Activated naive CD8-positive, alpha-beta T cell treated with anti-CD3 and anti-CD28 coated beads, Interleukin-2, amount 50 U/mL, for 24 hours (primary cell): ENCODE measurements at regions not wholly inside any gene's neighbourhood (a gene's known extent, or its start where the extent isn't known, plus 50 kb on each side); places are given as distances from the start of the nearest gene placed in this dataset.
"Not testable (repeated sequence)": the region's sequence is repeated elsewhere in the genome, so short reads cannot be mapped to it uniquely, and the experiment has no call there.

Experiments used
- ATAC-seq: fragments of 150-1000 bp; cut with Tn5 transposase; one replicate; pipeline ENCODE4 v1.10.0; 2021
- DNase-seq: peaks from one replicate; pipeline ENCODE4 v3.0.0; 2021
- H3K27ac Mint-ChIP-seq: one replicate; pipeline ENCODE4 v1.8.0; 2021; ENCODE audit warnings: mild to moderate bottlenecking, mixed read lengths
- H3K27me3 Mint-ChIP-seq: one replicate; pipeline ENCODE4 v1.8.0; 2021; ENCODE audit warnings: mixed read lengths
- H3K36me3 Mint-ChIP-seq: one replicate; pipeline ENCODE4 v1.8.0; 2021; ENCODE audit warnings: low read depth, mixed read lengths
- H3K4me1 Mint-ChIP-seq: one replicate; pipeline ENCODE4 v1.8.0; 2021; ENCODE audit warnings: mixed read lengths
- H3K4me3 Mint-ChIP-seq: one replicate; pipeline ENCODE4 v1.8.0; 2021; ENCODE audit warnings: mild to moderate bottlenecking, moderate library complexity, mixed read lengths
- H3K9me3 Mint-ChIP-seq: one replicate; pipeline ENCODE4 v1.8.0; 2021; ENCODE audit warnings: mixed read lengths

GRCh38 chr11:90321018-90321417 is 98.2 kb upstream of the CHORDC1 start:
- DNase-seq (no peak), ATAC-seq (no peak)
- H3K27ac Mint-ChIP-seq = no peak overlapping the region

GRCh38 chr11:90318651-90319050 is 95.8 kb upstream of the CHORDC1 start:
- Mint-ChIP-seq H3K9me3 (peaks cover 4% of the 10 kb centered on the region), H3K27ac (no peak overlapping the region), H3K4me3 (no peak overlapping the region), H3K4me1 (no peaks in the 10 kb centered on the region), H3K27me3 (peaks cover 2% of the 10 kb centered on the region), H3K36me3 (no peaks in the 10 kb centered on the region)
- DNase-seq (no peak), ATAC-seq (no peak)

More at GRCh38 chr11:90321018-90321417, 98.2 kb upstream of the CHORDC1 start:
- Mint-ChIP-seq H3K4me1 (no peaks in the 10 kb centered on the region), H3K4me3 (no peak overlapping the region), H3K27me3 (no peaks in the 10 kb centered on the region), H3K36me3 (no peaks in the 10 kb centered on the region), H3K9me3 (peaks cover 4% of the 10 kb centered on the region)

GRCh38 chr11:90310210-90310609 is 87.4 kb upstream of the CHORDC1 start:
- H3K9me3 Mint-ChIP-seq = no peaks in the 10 kb centered on the region
- peaks cover 2% of the 10 kb centered on the region for H3K27me3 Mint-ChIP-seq
- no peaks in the 10 kb centered on the region for H3K4me1 Mint-ChIP-seq
- H3K36me3 Mint-ChIP-seq = no peaks in the 10 kb centered on the region
- no peak for DNase-seq
- H3K4me3 Mint-ChIP-seq = no peak overlapping the region
- H3K27ac Mint-ChIP-seq = no peak overlapping the region
- ATAC-seq = no peak

GRCh38 chr11:90309693-90310092 is 86.8 kb upstream of the CHORDC1 start:
- Mint-ChIP-seq H3K4me3 (no peak overlapping the region), H3K9me3 (no peaks in the 10 kb centered on the region), H3K27me3 (peaks cover 2% of the 10 kb centered on the region), H3K36me3 (no peaks in the 10 kb centered on the region), H3K27ac (no peak overlapping the region), H3K4me1 (no peaks in the 10 kb centered on the region)
- no peak for DNase-seq
- no peak for ATAC-seq

GRCh38 chr11:90294526-90294925 is 71.7 kb upstream of the CHORDC1 start:
- no peak for ATAC-seq
- H3K27me3 Mint-ChIP-seq = no peaks in the 10 kb centered on the region
- no peaks in the 10 kb centered on the region for H3K9me3 Mint-ChIP-seq
- no peak overlapping the region for H3K27ac Mint-ChIP-seq
- H3K4me3 Mint-ChIP-seq = no peak overlapping the region
- no peaks in the 10 kb centered on the region for H3K36me3 Mint-ChIP-seq
- no peaks in the 10 kb centered on the region for H3K4me1 Mint-ChIP-seq
- no peak for DNase-seq

- Mint-ChIP-seq H3K27ac (no peak overlapping the region), H3K4me1 (no peaks in the 10 kb centered on the region), H3K9me3 (no peaks in the 10 kb centered on the region), H3K4me3 (no peak overlapping the region), H3K36me3 (no peaks in the 10 kb centered on the region), H3K27me3 (no peaks in the 10 kb centered on the region)
- no peak for ATAC-seq
- no peak for DNase-seq
These were observed 71.2 kb upstream of the CHORDC1 start for GRCh38 chr11:90294091-90294490.

GRCh38 chr11:90288212-90288821 is 65.5 kb upstream of the CHORDC1 start:
- Mint-ChIP-seq H3K9me3 (peaks cover 6% of the 10 kb centered on the region), H3K27ac (no peak overlapping the region), H3K27me3 (no peaks in the 10 kb centered on the region), H3K4me1 (no peaks in the 10 kb centered on the region), H3K36me3 (no peaks in the 10 kb centered on the region), H3K4me3 (no peak overlapping the region)
- ATAC-seq (no peak), DNase-seq (no peak)

GRCh38 chr11:90286640-90287039 is 63.8 kb upstream of the CHORDC1 start:
- Mint-ChIP-seq H3K4me1 (no peaks in the 10 kb centered on the region), H3K9me3 (peaks cover 6% of the 10 kb centered on the region), H3K36me3 (no peaks in the 10 kb centered on the region), H3K27ac (no peak overlapping the region), H3K4me3 (no peak overlapping the region), H3K27me3 (no peaks in the 10 kb centered on the region)
- ATAC-seq (no peak), DNase-seq (no peak)

GRCh38 chr11:90284171-90284570 is 61.3 kb upstream of the CHORDC1 start:
- H3K27me3 Mint-ChIP-seq = no peaks in the 10 kb centered on the region
- ATAC-seq (no peak), DNase-seq (no peak)
- H3K4me3 Mint-ChIP-seq = no peak overlapping the region
- H3K9me3 Mint-ChIP-seq = peaks cover 6% of the 10 kb centered on the region
- H3K4me1 Mint-ChIP-seq = no peaks in the 10 kb centered on the region
- H3K27ac Mint-ChIP-seq = no peak overlapping the region
- no peaks in the 10 kb centered on the region for H3K36me3 Mint-ChIP-seq

- not testable (repeated sequence) for H3K4me1 Mint-ChIP-seq, H3K4me3 Mint-ChIP-seq, H3K27ac Mint-ChIP-seq, H3K36me3 Mint-ChIP-seq, H3K9me3 Mint-ChIP-seq, DNase-seq, ATAC-seq, H3K27me3 Mint-ChIP-seq
These were observed 59.8 kb upstream of the CHORDC1 start for GRCh38 chr11:90282551-90283071.

GRCh38 chr11:90274362-90274761 is 51.5 kb upstream of the CHORDC1 start:
- no peak for DNase-seq
- no peaks in the 10 kb centered on the region for H3K4me1 Mint-ChIP-seq
- no peak overlapping the region for H3K4me3 Mint-ChIP-seq
- no peaks in the 10 kb centered on the region for H3K36me3 Mint-ChIP-seq
- H3K27ac Mint-ChIP-seq = no peak overlapping the region
- ATAC-seq = no peak
- H3K9me3 Mint-ChIP-seq = no peaks in the 10 kb centered on the region
- no peaks in the 10 kb centered on the region for H3K27me3 Mint-ChIP-seq
